ENCODE measurements at regions not wholly inside any gene's neighbourhood (a gene's known extent, or its start where the extent isn't known, plus 50 kb on each side); places are given as distances from the start of the nearest gene placed in this dataset.

- TF ChIP-seq CTCF (IDR thresholded peaks at IDR 0.05; ENCODE audit: insufficient read depth, low read length, poor library complexity, severe bottlenecking) (no peak), EZH2phosphoT487 (conservative IDR thresholded peaks at IDR 0.05; ENCODE audit: low read length) (no peak)
These were observed 530.5 kb downstream of the MTRR start for GRCh38 chr5:8399471-8399870.
